CD4-positive, CD25-positive, alpha-beta regulatory T cell (primary cell): ENCODE measurements at regions not wholly inside any gene's neighbourhood (a gene's known extent, or its start where the extent isn't known, plus 50 kb on each side); places are given as distances from the start of the nearest gene placed in this dataset.

Experiments
- ATAC-seq, 2 donors: fragments of 150-1000 bp; cut with Tn5 transposase; one replicate each; pipeline ENCODE4 v1.10.0; 2021; ENCODE audit warnings: low read depth in 2 of 2, moderate number of reproducible peaks in 2 of 2, moderate library complexity in 1 of 2
- DNase-seq, 3 donors: peaks; one replicate each; pipeline versions ENCODE4 v3.0.0 to v3.0.0-alpha.2; 2012 to 2022; ENCODE audit warnings: mixed read lengths in 1 of 3
- H3K27ac ChIP-seq: one replicate; pipeline ENCODE4 v1.7.0; 2013; ENCODE audit warnings: mild to moderate bottlenecking, low read length; ENCODE audit not compliant: insufficient read depth, poor library complexity, severe bottlenecking
- H3K27me3 ChIP-seq: one replicate; pipeline ENCODE4 v1.7.0; 2013; ENCODE audit warnings: low read length; ENCODE audit not compliant: control insufficient read depth, insufficient read depth
- H3K36me3 ChIP-seq: one replicate; pipeline ENCODE4 v1.7.0; 2013; ENCODE audit warnings: mild to moderate bottlenecking, low read length, moderate library complexity; ENCODE audit not compliant: control insufficient read depth, insufficient read depth
- H3K4me1 ChIP-seq: 2 replicates; pipeline ENCODE4 v1.7.0; 2013; ENCODE audit warnings: mild to moderate bottlenecking, low read length; ENCODE audit not compliant: insufficient read depth, control insufficient read depth, poor library complexity, severe bottlenecking
- H3K4me3 ChIP-seq: one replicate; pipeline ENCODE4 v1.7.0; 2013; ENCODE audit warnings: low read depth, mild to moderate bottlenecking, low read length, moderate library complexity
- H3K9me3 ChIP-seq, 2 experiments: 1 replicate in 1 of 2; 2 replicates in 1 of 2; pipeline ENCODE4 v1.7.0; 2013; ENCODE audit warnings: low read length in 2 of 2, mild to moderate bottlenecking in 1 of 2, moderate library complexity in 1 of 2; ENCODE audit not compliant: control insufficient read depth in 2 of 2
- H3K27ac Mint-ChIP-seq, 3 donors: one replicate each; pipeline ENCODE4 v1.8.0; 2020 to 2022; ENCODE audit warnings: mild to moderate bottlenecking in 3 of 3, mixed read lengths in 3 of 3, moderate library complexity in 2 of 3
- H3K27me3 Mint-ChIP-seq: one replicate; pipeline ENCODE4 v1.8.0; 2022; ENCODE audit warnings: mild to moderate bottlenecking, mixed read lengths
- H3K36me3 Mint-ChIP-seq: one replicate; pipeline ENCODE4 v1.8.0; 2020; ENCODE audit warnings: mixed read lengths
- H3K4me1 Mint-ChIP-seq, 4 donors: one replicate each; pipeline ENCODE4 v1.8.0; 2020 to 2022; ENCODE audit warnings: mixed read lengths in 4 of 4, mild to moderate bottlenecking in 1 of 4
- H3K4me3 Mint-ChIP-seq, 4 donors: one replicate each; pipeline ENCODE4 v1.8.0; 2020 to 2022; ENCODE audit warnings: mild to moderate bottlenecking in 4 of 4, mixed read lengths in 4 of 4, moderate library complexity in 3 of 4
- H3K9me3 Mint-ChIP-seq, 7 donors: one replicate each; pipeline ENCODE4 v1.8.0; 2020 to 2022; ENCODE audit warnings: mixed read lengths in 7 of 7, mild to moderate bottlenecking in 3 of 7, moderate library complexity in 2 of 7

DNA sequence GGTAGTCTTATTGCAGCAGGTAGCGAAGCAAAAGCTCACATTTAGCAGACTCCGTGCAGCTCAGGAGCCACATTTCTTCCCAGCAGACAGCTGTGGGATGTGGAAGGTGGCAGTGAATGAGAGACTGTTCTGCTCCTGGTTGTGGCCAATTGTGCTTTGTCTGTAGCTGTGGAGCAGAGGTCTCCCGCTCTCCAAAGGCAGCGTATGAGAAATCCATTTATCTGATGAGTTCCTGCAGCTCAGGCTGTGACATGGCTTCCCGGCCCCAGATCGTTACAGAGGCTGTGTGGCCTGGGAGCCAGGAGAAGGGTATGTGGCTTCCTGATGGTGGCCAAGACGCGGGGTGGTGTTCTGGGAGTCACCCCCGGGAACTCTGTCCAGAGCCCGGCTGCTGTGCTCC is 64.5 kb upstream of the KIF16B start:
- no peaks in the 10 kb centered on the region for H3K4me1 Mint-ChIP-seq
- peaks cover 11% of the 10 kb centered on the region for H3K27me3 Mint-ChIP-seq

GRCh38 chr20:16626849-16627248 is 53.6 kb upstream of the KIF16B start:
- no peak overlapping the region for H3K4me3 ChIP-seq
- H3K27ac Mint-ChIP-seq = no peak overlapping the region
- no peaks in the 10 kb centered on the region for H3K4me1 ChIP-seq
- DNase-seq (no peak), ATAC-seq (no peak)
- H3K4me3 Mint-ChIP-seq = no peak overlapping the region
- peaks cover 7% of the 10 kb centered on the region for H3K27me3 Mint-ChIP-seq
- no peaks in the 10 kb centered on the region for H3K4me1 Mint-ChIP-seq
- no peaks in the 10 kb centered on the region for H3K36me3 ChIP-seq
- no peaks in the 10 kb centered on the region for H3K27me3 ChIP-seq
- no peak overlapping the region for H3K27ac ChIP-seq
- no peaks in the 10 kb centered on the region for H3K9me3 ChIP-seq
- H3K9me3 Mint-ChIP-seq = peaks cover 0 to 2% (median 0%) of the 10 kb centered on the region in 7 donors
- no peaks in the 10 kb centered on the region for H3K36me3 Mint-ChIP-seq

More for the DNA sequence above, 64.5 kb upstream of the KIF16B start:
- Mint-ChIP-seq H3K9me3 (no peaks in the 10 kb centered on the region), H3K36me3 (no peaks in the 10 kb centered on the region), H3K4me3 (no peak overlapping the region), H3K27ac (no peak overlapping the region)
- no peak for DNase-seq
- Histone ChIP-seq H3K36me3 (no peaks in the 10 kb centered on the region), H3K4me1 (no peaks in the 10 kb centered on the region), H3K4me3 (no peak overlapping the region), H3K9me3 (no peaks in the 10 kb centered on the region), H3K27me3 (no peaks in the 10 kb centered on the region), H3K27ac (no peak overlapping the region)
- no peak for ATAC-seq

DNA sequence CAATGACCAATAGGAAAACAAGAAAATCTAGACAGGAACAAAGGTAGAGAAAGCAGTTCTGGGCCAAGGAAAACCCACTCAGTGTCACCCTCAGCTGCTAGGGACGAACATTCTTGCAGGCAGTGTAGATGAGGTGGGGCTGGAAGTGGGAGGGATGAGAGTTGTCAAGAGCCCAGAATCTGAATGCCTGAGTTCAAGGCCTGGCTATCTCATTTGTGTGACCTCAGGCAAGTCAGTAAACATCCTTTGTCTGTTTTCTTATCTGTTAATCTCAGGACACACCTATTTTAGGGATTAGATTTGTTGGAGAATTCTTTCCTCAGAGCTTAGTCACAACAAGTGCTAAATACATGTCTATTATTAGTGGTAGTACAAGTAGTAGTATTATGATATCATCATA is 50.9 kb upstream of the KIF16B start:
- Mint-ChIP-seq H3K4me1 (no peaks in the 10 kb centered on the region), H3K27ac (no peak overlapping the region), H3K4me3 (no peak overlapping the region), H3K36me3 (no peaks in the 10 kb centered on the region), H3K9me3 (peaks cover 0 to 5% (median 0%) of the 10 kb centered on the region in 7 donors), H3K27me3 (peaks cover 7% of the 10 kb centered on the region)
- no peaks in the 10 kb centered on the region for H3K9me3 ChIP-seq
- H3K27ac ChIP-seq = no peak overlapping the region
- no peaks in the 10 kb centered on the region for H3K36me3 ChIP-seq
- no peaks in the 10 kb centered on the region for H3K4me1 ChIP-seq
- no peaks in the 10 kb centered on the region for H3K27me3 ChIP-seq
- no peak overlapping the region for H3K4me3 ChIP-seq
- no peak for DNase-seq
- no peak for ATAC-seq
